Mammary epithelial cell (primary cell): ENCODE measurements at regions not wholly inside any gene's neighbourhood (a gene's known extent, or its start where the extent isn't known, plus 50 kb on each side); places are given as distances from the start of the nearest gene placed in this dataset.

Experiments
- EZH2 ChIP-seq: IDR thresholded peaks from 2 replicates; pipeline ENCODE4 v1.6.1; 2012; ENCODE audit warnings: low read length, inconsistent platforms, borderline replicate concordance
- TF ChIP-seq, protein P1 (sequence below), 2 donors: IDR thresholded peaks in 1 of 2; conservative IDR thresholded peaks in 1 of 2; 2 replicates each; pipeline ENCODE4 v1.5.1; 2011 to 2012; ENCODE audit warnings: inconsistent platforms in 2 of 2, low read length in 2 of 2, mild to moderate bottlenecking in 2 of 2, control low read depth in 1 of 2, low read depth in 1 of 2; ENCODE audit not compliant: insufficient read depth in 1 of 2; ENCODE audit errors: extremely low read depth in 1 of 2

DNA sequence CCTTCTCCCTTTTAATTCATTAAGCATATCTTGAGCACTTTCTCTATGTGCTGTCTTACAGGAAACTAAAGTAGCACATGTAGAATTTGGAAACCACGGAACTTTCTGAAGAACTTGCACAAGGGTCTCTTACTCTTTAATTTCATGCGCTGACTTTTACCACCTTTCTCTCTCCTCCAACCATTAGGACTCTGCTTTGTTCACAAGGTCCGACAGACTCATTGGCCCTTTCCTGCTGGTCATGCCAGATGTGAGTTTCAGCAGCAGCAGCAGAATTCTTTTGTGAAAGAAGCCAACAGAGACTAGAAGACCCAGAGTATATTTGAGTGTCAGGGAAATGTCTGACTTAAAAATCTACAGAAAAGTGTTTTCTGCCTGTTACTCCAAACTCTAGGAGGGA is 207.1 kb downstream of the GUCY2F start:
- TF ChIP-seq, protein P1, sequence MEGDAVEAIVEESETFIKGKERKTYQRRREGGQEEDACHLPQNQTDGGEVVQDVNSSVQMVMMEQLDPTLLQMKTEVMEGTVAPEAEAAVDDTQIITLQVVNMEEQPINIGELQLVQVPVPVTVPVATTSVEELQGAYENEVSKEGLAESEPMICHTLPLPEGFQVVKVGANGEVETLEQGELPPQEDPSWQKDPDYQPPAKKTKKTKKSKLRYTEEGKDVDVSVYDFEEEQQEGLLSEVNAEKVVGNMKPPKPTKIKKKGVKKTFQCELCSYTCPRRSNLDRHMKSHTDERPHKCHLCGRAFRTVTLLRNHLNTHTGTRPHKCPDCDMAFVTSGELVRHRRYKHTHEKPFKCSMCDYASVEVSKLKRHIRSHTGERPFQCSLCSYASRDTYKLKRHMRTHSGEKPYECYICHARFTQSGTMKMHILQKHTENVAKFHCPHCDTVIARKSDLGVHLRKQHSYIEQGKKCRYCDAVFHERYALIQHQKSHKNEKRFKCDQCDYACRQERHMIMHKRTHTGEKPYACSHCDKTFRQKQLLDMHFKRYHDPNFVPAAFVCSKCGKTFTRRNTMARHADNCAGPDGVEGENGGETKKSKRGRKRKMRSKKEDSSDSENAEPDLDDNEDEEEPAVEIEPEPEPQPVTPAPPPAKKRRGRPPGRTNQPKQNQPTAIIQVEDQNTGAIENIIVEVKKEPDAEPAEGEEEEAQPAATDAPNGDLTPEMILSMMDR (conservative IDR thresholded peaks at IDR 0.05 in 1 of 2, IDR thresholded peaks at IDR 0.05 in 1 of 2; ENCODE audit: extremely low read depth in 1 of 2, insufficient read depth in 1 of 2, low read depth in 1 of 2, low read length in 2 of 2), result no peak
- no peak for TF ChIP-seq EZH2
